ENCODE measurements at regions not wholly inside any gene's neighbourhood (a gene's known extent, or its start where the extent isn't known, plus 50 kb on each side); places are given as distances from the start of the nearest gene placed in this dataset.
A peak's percentile ranks its signal among the peaks of the same experiment; 100 is the strongest.
"Not testable (repeated sequence)": the region's sequence is repeated elsewhere in the genome, so short reads cannot be mapped to it uniquely, and the experiment has no call there.

GRCh38 chr12:22115711-22116110 is 69.7 kb downstream of the CMAS start:
- DNase-seq (ENCODE audit: low spot score) = no peak

DNA sequence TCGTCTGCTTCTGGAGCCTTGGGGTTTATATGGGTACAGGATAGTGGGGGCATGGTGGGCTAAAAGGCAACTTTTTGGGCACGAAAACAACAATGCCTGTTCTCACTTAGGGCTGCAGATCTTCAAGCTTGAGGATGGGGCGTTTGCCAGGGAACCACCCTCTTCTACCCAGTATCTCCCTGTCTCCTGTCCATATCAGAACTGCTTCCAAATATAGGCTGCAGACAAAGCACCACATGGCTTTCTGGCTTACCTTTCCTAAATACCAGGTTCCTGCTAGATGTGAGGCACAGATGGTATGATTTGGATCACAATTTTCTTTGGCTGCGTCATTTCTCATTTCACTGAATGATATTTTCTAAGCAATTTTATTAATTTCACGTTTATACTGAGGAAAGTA is 70.4 kb downstream of the CMAS start:
- DNase-seq (ENCODE audit: low spot score) = no peak

DNA sequence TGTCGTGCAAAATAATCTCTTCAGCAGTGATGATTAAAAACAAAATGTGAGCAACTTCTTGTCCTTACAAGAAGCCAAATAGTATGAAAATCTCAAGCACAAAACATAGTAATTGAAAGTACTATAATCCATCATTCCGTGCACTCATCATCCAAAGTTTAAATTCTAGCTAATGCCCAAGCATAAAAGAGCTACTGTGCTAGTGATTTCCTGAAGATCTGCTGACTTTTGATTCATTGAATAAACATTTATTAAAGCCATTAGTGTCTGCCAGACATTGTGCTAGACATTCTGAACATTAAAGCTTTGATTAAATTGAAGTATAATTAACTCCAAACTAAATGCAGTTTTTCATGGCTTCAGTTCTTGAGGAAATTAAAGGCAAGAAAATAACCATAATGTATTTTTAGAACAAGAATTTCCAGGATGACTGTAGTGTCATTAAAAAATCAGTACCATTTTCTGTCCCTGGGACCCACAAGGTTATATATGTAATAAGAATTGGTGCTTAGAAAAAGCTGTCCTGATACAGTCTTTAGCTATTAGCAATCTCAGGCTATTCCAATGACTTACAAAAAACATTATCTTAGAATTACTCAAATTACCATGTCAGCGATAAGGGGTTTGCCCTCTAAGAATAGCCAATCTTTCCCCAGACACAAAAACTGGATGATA is 71.7 kb downstream of the CMAS start:
- no peak for DNase-seq (ENCODE audit: low spot score)

- no peak for DNase-seq (ENCODE audit: low spot score)
These were observed 72.3 kb downstream of the CMAS start for GRCh38 chr12:22118238-22118790.

GRCh38 chr12:22121224-22121623 is 75.2 kb downstream of the CMAS start:
- DNase-seq (ENCODE audit: low spot score) = peak; percentile 7

GRCh38 chr12:22122359-22122758 is 76.3 kb downstream of the CMAS start:
- no peak for DNase-seq (ENCODE audit: low spot score)

- DNase-seq (ENCODE audit: low spot score) = no peak
These were observed 79.0 kb downstream of the CMAS start for GRCh38 chr12:22124987-22125386.

GRCh38 chr12:22126101-22126500 is 80.1 kb downstream of the CMAS start:
- DNase-seq (ENCODE audit: low spot score) = not testable (repeated sequence)

- no peak for DNase-seq (ENCODE audit: low spot score)
These were observed 80.7 kb downstream of the CMAS start for GRCh38 chr12:22126758-22127157.

DNA sequence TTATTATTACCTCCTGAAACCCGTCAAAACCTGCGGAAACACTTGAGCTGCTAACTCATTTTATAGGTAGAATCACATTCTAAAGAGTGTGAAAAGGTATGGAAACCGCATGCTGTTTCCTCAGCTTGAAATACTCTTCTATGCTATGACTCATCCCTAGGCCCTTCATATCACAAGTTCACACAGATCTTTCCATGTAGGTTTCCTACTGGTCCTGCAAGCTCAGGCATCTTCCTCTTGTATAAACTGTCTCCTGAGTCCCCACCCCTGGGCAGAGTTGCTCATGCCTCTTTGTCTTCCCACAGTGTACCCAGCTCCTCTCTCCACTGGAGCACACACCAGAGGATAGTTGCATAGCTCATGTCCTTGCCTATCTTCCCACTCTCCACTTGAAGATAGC is 84.7 kb downstream of the CMAS start:
- DNase-seq (ENCODE audit: low spot score) = no peak

DNA sequence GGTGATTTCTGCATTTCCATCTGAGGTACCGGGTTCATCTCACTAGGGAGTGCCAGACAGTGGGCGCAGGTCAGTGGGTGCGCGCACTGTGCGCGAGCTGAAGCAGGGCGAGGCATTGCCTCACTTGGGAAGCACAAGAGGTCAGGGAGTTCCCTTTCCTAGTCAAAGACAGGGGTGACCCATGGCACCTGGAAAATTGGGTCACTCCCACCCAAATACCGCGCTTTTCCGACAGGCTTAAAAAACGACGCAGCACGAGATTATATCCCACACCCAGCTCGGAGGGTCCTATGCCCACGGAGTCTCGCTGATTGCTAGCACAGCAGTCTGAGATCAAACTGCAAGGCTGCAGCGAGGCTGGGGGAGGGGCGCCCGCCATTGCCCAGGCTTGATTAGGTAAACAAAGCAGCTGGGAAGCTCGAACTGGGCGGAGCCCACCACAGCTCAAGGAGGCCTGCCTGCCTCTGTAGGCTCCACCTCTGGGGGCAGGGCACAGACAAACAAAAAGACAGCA is 90.6 kb downstream of the CMAS start:
- not testable (repeated sequence) for DNase-seq (ENCODE audit: low spot score)
